ENCODE measurements at regions not wholly inside any gene's neighbourhood (a gene's known extent, or its start where the extent isn't known, plus 50 kb on each side); places are given as distances from the start of the nearest gene placed in this dataset.
"Not testable (repeated sequence)": the region's sequence is repeated elsewhere in the genome, so short reads cannot be mapped to it uniquely, and the experiment has no call there.

GRCh38 chr3:27779176-27779575, 57.1 kb upstream of the EOMES start:
- no peak for DNase-seq (ENCODE audit: low read depth)

- DNase-seq (ENCODE audit: low read depth): no peak
Observed at GRCh38 chr3:27789420-27789819, 67.3 kb upstream of the EOMES start.

- no peak for DNase-seq (ENCODE audit: low read depth)
Observed at GRCh38 chr3:27791956-27792355, 69.8 kb upstream of the EOMES start.

GRCh38 chr3:27792869-27793268, 70.7 kb upstream of the EOMES start:
- no peak for DNase-seq (ENCODE audit: low read depth)

- no peak for DNase-seq (ENCODE audit: low read depth)
Observed at GRCh38 chr3:27794211-27794610, 72.1 kb upstream of the EOMES start.

- no peak for DNase-seq (ENCODE audit: low read depth)
Observed at GRCh38 chr3:27796365-27796875, 74.3 kb upstream of the EOMES start.

GRCh38 chr3:27797773-27798172, 75.7 kb upstream of the EOMES start:
- DNase-seq (ENCODE audit: low read depth): no peak

GRCh38 chr3:27800261-27800660, 78.1 kb upstream of the EOMES start:
- no peak for DNase-seq (ENCODE audit: low read depth)

- no peak for DNase-seq (ENCODE audit: low read depth)
Observed at GRCh38 chr3:27802425-27802824, 80.3 kb upstream of the EOMES start.

GRCh38 chr3:27802849-27803248, 80.7 kb upstream of the EOMES start:
- no peak for DNase-seq (ENCODE audit: low read depth)

- DNase-seq (ENCODE audit: low read depth): no peak
Observed at GRCh38 chr3:27805282-27805681, 83.2 kb upstream of the EOMES start.

GRCh38 chr3:27813255-27813654, 91.1 kb upstream of the EOMES start:
- no peak for DNase-seq (ENCODE audit: low read depth)

GRCh38 chr3:27821609-27822008, 99.5 kb upstream of the EOMES start:
- not testable (repeated sequence) for DNase-seq (ENCODE audit: low read depth)

- no peak for DNase-seq (ENCODE audit: low read depth)
Observed at GRCh38 chr3:27824312-27825200, 102.4 kb upstream of the EOMES start.

- no peak for DNase-seq (ENCODE audit: low read depth)
Observed at GRCh38 chr3:27826448-27826847, 104.3 kb upstream of the EOMES start.

GRCh38 chr3:27827041-27827440, 104.9 kb upstream of the EOMES start:
- DNase-seq (ENCODE audit: low read depth): no peak

GRCh38 chr3:27840807-27841594, 118.9 kb upstream of the EOMES start:
- DNase-seq (ENCODE audit: low read depth): no peak

- no peak for DNase-seq (ENCODE audit: low read depth)
Observed at GRCh38 chr3:27844052-27844675, 122.0 kb upstream of the EOMES start.

GRCh38 chr3:27847697-27848096, 125.6 kb upstream of the EOMES start:
- DNase-seq (ENCODE audit: low read depth): no peak

GRCh38 chr3:27848826-27849225, 126.7 kb upstream of the EOMES start:
- DNase-seq (ENCODE audit: low read depth): no peak

- DNase-seq (ENCODE audit: low read depth): no peak
Observed at GRCh38 chr3:27859821-27860220, 137.7 kb upstream of the EOMES start.

All from activated T-cell treated with anti-CD3 and anti-CD28 coated beads for 1 hour (primary cell).